Lower leg skin (tissue), 4 donors: ENCODE measurements at regions not wholly inside any gene's neighbourhood (a gene's known extent, or its start where the extent isn't known, plus 50 kb on each side); places are given as distances from the start of the nearest gene placed in this dataset.

Experiments
- DNase-seq, 2 donors: peaks; one replicate each; pipeline ENCODE4 v3.0.0-alpha.2; 2019; ENCODE audit warnings: low spot score in 2 of 2
- H3K4me3 ChIP-seq: fragments of 200-600 bp; sonication (generic); 2 replicates; pipeline ENCODE4 v1.5.1; 2017; ENCODE audit warnings: mild to moderate bottlenecking, low read depth; ENCODE audit not compliant: poor library complexity, severe bottlenecking
- POLR2A ChIP-seq, 2 donors: fragments of 450-650 bp; IDR thresholded peaks; one replicate each; pipeline ENCODE4 v1.6.1; 2016 to 2017; ENCODE audit warnings: antibody characterized with exemption in 2 of 2, mild to moderate bottlenecking in 1 of 2, moderate library complexity in 1 of 2
- WGBS, 2 donors: methylation state at CpG; one replicate each; pipeline ENCODE4 v1.1.5; 2018; 5-methylcytosine and 5-hydroxymethylcytosine counted together
- intact Hi-C: fragments of 100-400 bp; cut with DNase I; formaldehyde crosslinking; loops from one replicate; pipeline ENCODE4 v1.15.0; 2023; ENCODE audit warnings: low total_unique reads
- TF ChIP-seq, protein P1 (sequence below), 3 donors: fragments of 450-650 bp; IDR thresholded peaks; one replicate each; pipeline ENCODE4 v1.5.1; 2016; ENCODE audit warnings: antibody characterized with exemption in 3 of 3, mild to moderate bottlenecking in 3 of 3, moderate library complexity in 2 of 3

DNA sequence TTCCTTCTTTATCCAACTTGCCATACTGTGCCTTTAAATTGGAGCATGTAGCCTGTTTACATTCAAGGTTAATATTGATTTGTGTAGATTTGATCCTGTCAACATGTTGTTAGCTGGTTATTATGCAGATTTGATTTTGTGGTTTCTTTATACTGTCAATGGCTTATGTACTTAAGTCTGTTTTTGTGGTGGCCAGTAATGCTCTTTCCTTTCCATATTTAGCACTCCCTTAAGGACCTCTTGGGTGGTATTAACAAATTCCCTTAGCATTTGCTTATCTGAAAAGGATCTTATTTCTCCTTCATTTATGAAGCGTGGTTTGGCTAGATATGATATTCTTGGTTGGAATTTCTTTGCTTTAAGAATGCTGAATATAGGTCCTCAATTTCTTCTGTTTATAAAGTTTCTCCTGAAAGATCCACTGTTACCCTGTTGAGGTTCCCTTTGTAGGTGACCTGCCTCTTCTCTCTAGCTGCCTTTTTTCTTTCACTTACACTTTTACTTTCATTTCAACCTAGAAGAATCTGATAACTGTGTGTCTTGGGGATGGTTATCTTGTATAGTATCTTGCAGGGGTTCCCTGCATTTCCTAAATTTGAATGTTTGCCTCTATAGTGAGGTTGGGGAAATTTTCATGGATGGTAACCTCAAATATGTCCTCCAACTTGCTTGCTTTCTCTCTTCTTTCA lies 86.9 kb upstream of the NEGR1 start:
- TF ChIP-seq POLR2A (IDR thresholded peaks at IDR 0.05) = no peak
- TF ChIP-seq, protein P1, sequence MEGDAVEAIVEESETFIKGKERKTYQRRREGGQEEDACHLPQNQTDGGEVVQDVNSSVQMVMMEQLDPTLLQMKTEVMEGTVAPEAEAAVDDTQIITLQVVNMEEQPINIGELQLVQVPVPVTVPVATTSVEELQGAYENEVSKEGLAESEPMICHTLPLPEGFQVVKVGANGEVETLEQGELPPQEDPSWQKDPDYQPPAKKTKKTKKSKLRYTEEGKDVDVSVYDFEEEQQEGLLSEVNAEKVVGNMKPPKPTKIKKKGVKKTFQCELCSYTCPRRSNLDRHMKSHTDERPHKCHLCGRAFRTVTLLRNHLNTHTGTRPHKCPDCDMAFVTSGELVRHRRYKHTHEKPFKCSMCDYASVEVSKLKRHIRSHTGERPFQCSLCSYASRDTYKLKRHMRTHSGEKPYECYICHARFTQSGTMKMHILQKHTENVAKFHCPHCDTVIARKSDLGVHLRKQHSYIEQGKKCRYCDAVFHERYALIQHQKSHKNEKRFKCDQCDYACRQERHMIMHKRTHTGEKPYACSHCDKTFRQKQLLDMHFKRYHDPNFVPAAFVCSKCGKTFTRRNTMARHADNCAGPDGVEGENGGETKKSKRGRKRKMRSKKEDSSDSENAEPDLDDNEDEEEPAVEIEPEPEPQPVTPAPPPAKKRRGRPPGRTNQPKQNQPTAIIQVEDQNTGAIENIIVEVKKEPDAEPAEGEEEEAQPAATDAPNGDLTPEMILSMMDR (IDR thresholded peaks at IDR 0.05) = no peak
- DNase-seq = no peak
- H3K4me3 ChIP-seq = no peak overlapping the region
- WGBS, 2 donors = 73 to 74% methylated on average over 1 of the region's 1 CpG
- intact Hi-C loops = no loop called here

DNA sequence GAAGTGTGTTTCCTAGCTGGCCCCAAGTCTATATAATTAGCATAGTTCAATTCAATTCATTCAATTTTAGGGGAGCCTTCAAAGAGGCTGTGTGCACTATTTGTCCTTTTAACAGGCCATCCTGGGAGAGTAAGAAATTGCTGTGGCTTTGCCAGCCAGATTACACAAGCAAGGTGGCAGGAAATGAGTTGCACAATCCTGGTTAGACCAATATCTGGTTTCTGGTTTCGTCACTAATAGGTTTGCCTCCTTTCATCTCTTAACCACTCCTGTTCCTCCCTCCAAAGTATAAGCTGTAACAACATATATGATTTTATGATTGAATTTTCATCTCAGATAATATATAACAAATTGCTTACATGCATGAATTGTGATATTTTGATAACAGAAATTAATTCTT lies 84.1 kb upstream of the NEGR1 start:
- TF ChIP-seq, protein P1 (IDR thresholded peaks at IDR 0.05) = no peak
- TF ChIP-seq POLR2A (IDR thresholded peaks at IDR 0.05) = no peak
- WGBS, 2 donors = 18 to 22% methylated on average over 1 of the region's 1 CpG
- intact Hi-C loops = no loop called here
- no peak overlapping the region for H3K4me3 ChIP-seq
- DNase-seq = peak in 1 of 2 donors; percentile 48

DNA sequence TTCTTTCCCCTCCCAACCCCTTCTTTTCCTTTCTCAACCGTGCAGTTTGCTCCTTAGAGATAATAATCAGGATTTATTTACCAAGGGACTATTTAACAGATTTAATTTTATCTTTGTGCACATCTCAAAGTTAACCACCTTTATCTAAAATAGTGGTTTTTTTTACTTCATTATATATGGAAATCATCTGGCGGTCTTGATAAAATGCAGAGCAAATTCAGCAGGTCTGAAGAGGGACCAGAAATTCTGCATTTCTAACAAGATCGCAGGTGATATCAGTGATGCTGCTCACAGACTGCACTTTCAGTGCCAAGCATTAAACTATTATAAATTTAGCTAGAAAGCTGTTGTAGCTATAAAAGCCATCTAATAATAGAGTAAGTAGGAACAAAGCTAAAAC lies 83.4 kb upstream of the NEGR1 start:
- intact Hi-C loops = no loop called here
- 74 to 80% methylated on average over 3 of the region's 3 CpGs for WGBS, 2 donors
- TF ChIP-seq, protein P1 (IDR thresholded peaks at IDR 0.05) = no peak
- TF ChIP-seq POLR2A (IDR thresholded peaks at IDR 0.05) = no peak
- no peak for DNase-seq
- no peak overlapping the region for H3K4me3 ChIP-seq

DNA sequence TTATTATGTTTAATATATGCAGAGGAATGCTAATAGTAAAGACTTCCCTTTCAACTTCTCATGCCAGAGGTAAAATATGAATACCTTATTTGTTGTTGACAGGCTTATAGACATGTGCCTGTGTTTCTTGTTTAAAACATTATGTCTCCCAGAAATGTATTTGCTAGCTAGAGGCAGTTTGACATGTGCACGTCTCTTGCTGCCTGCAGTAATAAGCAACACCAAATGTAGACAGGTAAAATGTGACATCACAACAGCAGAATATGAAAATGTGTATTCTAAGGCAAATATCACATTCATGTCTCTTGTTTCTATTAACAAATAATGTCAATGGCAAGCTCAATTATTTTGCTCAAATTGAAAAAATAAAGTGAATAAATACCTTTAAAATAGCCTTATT lies 80.2 kb upstream of the NEGR1 start:
- no peak overlapping the region for H3K4me3 ChIP-seq
- intact Hi-C loops = no loop called here
- no peak for TF ChIP-seq POLR2A (IDR thresholded peaks at IDR 0.05)
- TF ChIP-seq, protein P1 (IDR thresholded peaks at IDR 0.05) = no peak
- 28 to 59% methylated on average over 1 of the region's 1 CpG for WGBS, 2 donors
- no peak for DNase-seq

DNA sequence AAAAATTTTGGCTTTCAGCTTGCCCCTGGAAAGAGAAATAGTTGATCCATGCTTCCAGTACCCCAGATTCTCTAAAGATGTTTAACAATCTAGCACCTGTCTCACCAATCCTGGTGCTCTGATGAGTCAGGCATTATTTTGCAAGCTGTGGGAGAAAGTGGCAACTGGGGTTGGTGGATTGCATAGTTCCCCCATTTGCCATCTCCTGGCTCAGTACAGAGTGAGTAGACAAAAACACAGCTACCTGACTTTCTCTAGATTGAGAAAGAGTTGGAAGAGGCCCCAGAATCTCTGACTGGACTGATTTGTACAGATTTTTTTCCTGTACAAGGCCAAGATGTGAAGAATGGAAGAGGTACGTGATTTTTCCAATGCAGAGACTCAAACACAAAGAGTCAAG lies 75.1 kb upstream of the NEGR1 start:
- intact Hi-C loops = no loop called here
- H3K4me3 ChIP-seq = no peak overlapping the region
- no peak for DNase-seq
- 67 to 93% methylated on average over 1 of the region's 1 CpG for WGBS, 2 donors
- TF ChIP-seq, protein P1 (IDR thresholded peaks at IDR 0.05) = no peak
- TF ChIP-seq POLR2A (IDR thresholded peaks at IDR 0.05) = no peak

DNA sequence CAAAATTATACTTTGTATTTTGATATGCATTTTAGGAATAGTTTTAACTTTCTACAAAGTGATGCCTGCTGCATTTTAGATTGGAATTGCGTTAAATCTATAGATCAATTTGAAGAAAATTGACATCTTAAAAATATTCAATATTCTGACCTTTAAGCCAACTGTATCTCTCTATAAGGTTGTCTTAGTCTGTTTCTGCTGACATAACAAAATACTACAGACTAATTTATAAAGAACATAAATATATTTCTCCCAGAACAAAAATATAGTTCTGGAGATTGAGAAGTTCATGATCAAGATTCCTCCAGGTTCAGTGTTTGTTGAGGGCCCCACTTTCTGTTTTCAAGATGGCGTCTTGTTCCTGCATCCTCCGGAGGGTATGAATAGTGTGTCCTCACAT lies 73.6 kb upstream of the NEGR1 start:
- TF ChIP-seq, protein P1 (IDR thresholded peaks at IDR 0.05) = no peak
- no peak for TF ChIP-seq POLR2A (IDR thresholded peaks at IDR 0.05)
- no peak overlapping the region for H3K4me3 ChIP-seq
- DNase-seq = no peak
- intact Hi-C loops = no loop called here
- WGBS, 2 donors = 91 to 95% methylated on average over 3 of the region's 3 CpGs
